ENCODE measurements at regions not wholly inside any gene's neighbourhood (a gene's known extent, or its start where the extent isn't known, plus 50 kb on each side); places are given as distances from the start of the nearest gene placed in this dataset.

- no peak for FAIRE-seq
These were observed 79.4 kb upstream of the ACTRT2 start for GRCh38 chr1:2941907-2942306.

More at GRCh38 chr1:2941907-2942306, 79.4 kb upstream of the ACTRT2 start:
- H4K91ac ChIP-seq (replicated peaks; ENCODE audit: insufficient read length, low read length): no peak overlapping the region
- no peak overlapping the region for H2BK12ac ChIP-seq (ENCODE audit: low read depth, low read length)
- H4K20me1 ChIP-seq (replicated peaks in 1 of 2; ENCODE audit: control insufficient read depth in 1 of 2, insufficient read depth in 2 of 2, low read length in 2 of 2): peaks cover 0 to 2% of the 10 kb centered on the region in 2 experiments
- no peak overlapping the region for H4K5ac ChIP-seq (ENCODE audit: insufficient read length, low read depth, low read length)
- H2BK5ac ChIP-seq (ENCODE audit: low read depth, low read length): no peak overlapping the region
- ChIA-PET POLR2A (ENCODE audit: partially characterized antibody) (no interaction called here), CTCF (ENCODE audit: partially characterized antibody) (no interaction called here)
- H2AK5ac ChIP-seq (ENCODE audit: low read depth, low read length): no peak overlapping the region
- peaks cover 91 to 96% of the 10 kb centered on the region in 2 experiments for H3K9me3 ChIP-seq (ENCODE audit: insufficient read depth in 2 of 2, low read depth in 1 of 2, low read length in 1 of 2)
- no peak overlapping the region for H3K56ac ChIP-seq (replicated peaks; ENCODE audit: insufficient read length, low read depth, low read length)
- no peaks in the 10 kb centered on the region for H3K4me1 ChIP-seq (replicated peaks in 1 of 4; ENCODE audit: control insufficient read depth in 3 of 4, insufficient read depth in 4 of 4, low read length in 3 of 4)
- no peak for TF ChIP-seq ATF2 (IDR thresholded peaks at IDR 0.05; ENCODE audit: low read length)
- TF ChIP-seq PHF8 (conservative IDR thresholded peaks at IDR 0.05; ENCODE audit: low read depth, low read length): no peak
- no peak for TF ChIP-seq FOSL1 (IDR thresholded peaks at IDR 0.05; ENCODE audit: insufficient read depth, low read depth, low read length)
- TF ChIP-seq POLR2AphosphoS5 (IDR thresholded peaks at IDR 0.05; ENCODE audit: low read depth, low read length): no peak
- TF ChIP-seq RFX5 (IDR thresholded peaks at IDR 0.05; ENCODE audit: borderline replicate concordance, low read depth, low read length): no peak
- TF ChIP-seq TAF1 (IDR thresholded peaks at IDR 0.05; ENCODE audit: low read depth, low read length): no peak
- TF ChIP-seq GTF2F1 (IDR thresholded peaks at IDR 0.05; ENCODE audit: borderline replicate concordance, low read depth, low read length): no peak
- no peak overlapping the region for H3K4ac ChIP-seq (replicated peaks; ENCODE audit: insufficient read length, low read depth, low read length)
- H2BK120ac ChIP-seq (replicated peaks; ENCODE audit: low read depth, low read length): no peak overlapping the region
- no peak overlapping the region for H2BK15ac ChIP-seq (ENCODE audit: low read length)
- WGBS, 2 experiments (ENCODE audit: extremely low coverage in 1 of 2, insufficient coverage in 1 of 2, insufficient read length in 1 of 2, insufficient replicate concordance in 2 of 2, low coverage in 1 of 2, low lambda C conversion rate in 2 of 2, missing lambda C conversion rate in 1 of 2): 90% methylated on average over 6 of the region's 6 CpGs; no CpG with 5 or more reads in 1 of the 2 experiments
- H3K23ac ChIP-seq (ENCODE audit: insufficient read length): no peak overlapping the region
- no peak overlapping the region for H3K4me3 ChIP-seq (ENCODE audit: extremely low read depth in 1 of 4, insufficient read depth in 2 of 4, low read depth in 3 of 4, low read length in 4 of 4)
- H3K36me3 ChIP-seq (ENCODE audit: control insufficient read depth in 2 of 4, insufficient read depth in 4 of 4, low read length in 3 of 4): no peaks in the 10 kb centered on the region; a peak in 2 of 8 replicates
- H2BK20ac ChIP-seq (ENCODE audit: low read length): no peak overlapping the region
- H3K79me1 ChIP-seq (ENCODE audit: low read depth, low read length): no peaks in the 10 kb centered on the region
- H2AFZ ChIP-seq (ENCODE audit: low read length): no peak overlapping the region
- no peak overlapping the region for H3K14ac ChIP-seq (ENCODE audit: insufficient read length)
- H3K79me2 ChIP-seq (ENCODE audit: control insufficient read depth in 1 of 2, insufficient read depth in 2 of 2, low read length in 2 of 2): peaks cover 0 to 3% of the 10 kb centered on the region in 2 experiments; a peak in 1 of 4 replicates
- H3K27me3 ChIP-seq (replicated peaks in 1 of 4; ENCODE audit: control insufficient read depth in 3 of 4, extremely low read depth in 1 of 4, insufficient read depth in 3 of 4, low read length in 3 of 4): no peaks in the 10 kb centered on the region; a peak in 1 of 7 replicates
- no peak overlapping the region for H3K9ac ChIP-seq (replicated peaks in 1 of 4; ENCODE audit: extremely low read depth in 1 of 4, low read depth in 3 of 4, low read length in 3 of 4)
- H3K23me2 ChIP-seq (ENCODE audit: low read depth, low read length): peaks cover 2% of the 10 kb centered on the region; the same call in 1 of the 2 replicates
- no peak overlapping the region for H4K8ac ChIP-seq (ENCODE audit: extremely low read depth, insufficient read depth, low read length)
- H3K4me2 ChIP-seq (ENCODE audit: insufficient read depth in 1 of 2, low read depth in 2 of 2, low read length in 2 of 2): no peak overlapping the region
- H3K27ac ChIP-seq (ENCODE audit: low read depth, low read length): no peak overlapping the region
- no peak for DNase-seq (ENCODE audit: low read depth in 1 of 2, low spot score in 2 of 2)
- H3K18ac ChIP-seq (ENCODE audit: extremely low read depth, low read length): no peak overlapping the region
